K562 (cell line): ENCODE measurements at regions not wholly inside any gene's neighbourhood (a gene's known extent, or its start where the extent isn't known, plus 50 kb on each side); places are given as distances from the start of the nearest gene placed in this dataset.
"Not testable (repeated sequence)": the region's sequence is repeated elsewhere in the genome, so short reads cannot be mapped to it uniquely, and the experiment has no call there.

Source experiments
- HIVEP1 ChIP-seq: fragments of 250-450 bp; sonication (Bioruptor Pico); IDR thresholded peaks from 2 replicates; pipeline ENCODE4 v1.4.0; 2020; ENCODE audit warnings: mild to moderate bottlenecking
- POLR2A ChIP-seq: fragments of 450-650 bp; conservative IDR thresholded peaks from 2 replicates; pipeline ENCODE4 v1.6.1; 2016
- ZNF778 ChIP-seq: fragments of 450-650 bp; formaldehyde crosslinking; IDR thresholded peaks from 2 replicates; pipeline ENCODE4 v1.4.0; 2020; ENCODE audit warnings: mild to moderate bottlenecking, moderate library complexity

DNA sequence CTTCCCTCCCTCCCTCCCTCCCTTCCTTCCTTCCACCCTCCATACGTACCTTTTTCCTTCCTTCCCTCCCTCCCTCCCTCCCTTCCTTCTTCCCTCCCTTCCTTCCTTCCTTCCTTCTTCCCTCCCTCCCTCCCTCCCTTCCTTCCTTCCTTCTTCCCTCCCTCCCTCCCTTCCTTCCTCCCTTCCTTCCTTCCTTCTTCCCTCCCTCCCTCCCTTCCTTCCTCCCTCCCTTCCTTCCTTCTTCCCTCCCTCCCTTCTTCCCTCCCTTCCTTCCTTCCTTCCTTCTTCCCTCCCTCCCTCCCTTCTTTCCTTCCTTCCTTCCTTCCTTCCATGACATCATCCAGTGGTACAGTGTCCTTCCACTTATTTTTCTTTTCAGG lies 394.9 kb upstream of the KCNMB2 start:
- not testable (repeated sequence) for TF ChIP-seq HIVEP1; POLR2A; ZNF778 (CRISPR knock-in tag)
